ENCODE measurements at regions not wholly inside any gene's neighbourhood (a gene's known extent, or its start where the extent isn't known, plus 50 kb on each side); places are given as distances from the start of the nearest gene placed in this dataset.

DNA sequence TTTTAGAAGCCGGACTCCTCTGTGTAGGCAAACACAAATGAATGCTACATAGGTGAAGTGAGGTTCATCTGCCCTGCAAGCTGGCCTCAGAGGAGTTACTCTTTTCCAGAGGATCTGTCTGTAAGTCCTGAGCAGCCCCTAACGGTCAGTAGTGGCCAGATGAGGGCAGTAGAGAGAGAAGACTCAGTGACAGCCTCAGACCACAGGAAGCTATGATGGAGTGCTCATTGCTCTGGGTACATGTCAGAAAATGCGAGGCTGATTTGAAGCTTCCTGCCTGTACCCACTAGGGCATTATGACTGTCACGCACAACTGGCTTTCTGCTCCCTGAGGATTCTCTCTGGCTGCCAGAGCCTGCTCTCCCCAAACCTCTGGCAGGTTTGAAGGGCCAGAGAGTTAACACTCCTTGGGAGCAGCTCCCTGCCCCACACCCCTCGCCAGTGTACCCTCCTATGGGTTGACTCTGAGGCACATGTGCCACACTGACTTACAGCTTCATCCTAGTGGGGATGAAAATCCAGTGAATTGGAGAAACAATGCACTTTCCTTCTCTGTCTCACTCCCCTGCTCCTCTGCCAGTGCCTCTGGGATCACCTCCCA is 141.5 kb downstream of the GABRG2 start:
- Histone ChIP-seq H3K4me3 (no peak overlapping the region), H3K4me1 (no peaks in the 10 kb centered on the region), H3K27me3 (no peaks in the 10 kb centered on the region), H3K36me3 (no peaks in the 10 kb centered on the region), H3K9me3 (no peaks in the 10 kb centered on the region), H3K27ac (no peak overlapping the region)
- WGBS: 27% methylated on average over 5 of the region's 5 CpGs
- TF ChIP-seq, protein P1, sequence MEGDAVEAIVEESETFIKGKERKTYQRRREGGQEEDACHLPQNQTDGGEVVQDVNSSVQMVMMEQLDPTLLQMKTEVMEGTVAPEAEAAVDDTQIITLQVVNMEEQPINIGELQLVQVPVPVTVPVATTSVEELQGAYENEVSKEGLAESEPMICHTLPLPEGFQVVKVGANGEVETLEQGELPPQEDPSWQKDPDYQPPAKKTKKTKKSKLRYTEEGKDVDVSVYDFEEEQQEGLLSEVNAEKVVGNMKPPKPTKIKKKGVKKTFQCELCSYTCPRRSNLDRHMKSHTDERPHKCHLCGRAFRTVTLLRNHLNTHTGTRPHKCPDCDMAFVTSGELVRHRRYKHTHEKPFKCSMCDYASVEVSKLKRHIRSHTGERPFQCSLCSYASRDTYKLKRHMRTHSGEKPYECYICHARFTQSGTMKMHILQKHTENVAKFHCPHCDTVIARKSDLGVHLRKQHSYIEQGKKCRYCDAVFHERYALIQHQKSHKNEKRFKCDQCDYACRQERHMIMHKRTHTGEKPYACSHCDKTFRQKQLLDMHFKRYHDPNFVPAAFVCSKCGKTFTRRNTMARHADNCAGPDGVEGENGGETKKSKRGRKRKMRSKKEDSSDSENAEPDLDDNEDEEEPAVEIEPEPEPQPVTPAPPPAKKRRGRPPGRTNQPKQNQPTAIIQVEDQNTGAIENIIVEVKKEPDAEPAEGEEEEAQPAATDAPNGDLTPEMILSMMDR (IDR thresholded peaks at IDR 0.05): peak in 1 of 2 donors; percentile 12
- TF ChIP-seq POLR2A (IDR thresholded peaks at IDR 0.05) (no peak), POLR2AphosphoS5 (IDR thresholded peaks at IDR 0.05) (no peak)
- DNase-seq (ENCODE audit: low spot score in 2 of 2): no peak

DNA sequence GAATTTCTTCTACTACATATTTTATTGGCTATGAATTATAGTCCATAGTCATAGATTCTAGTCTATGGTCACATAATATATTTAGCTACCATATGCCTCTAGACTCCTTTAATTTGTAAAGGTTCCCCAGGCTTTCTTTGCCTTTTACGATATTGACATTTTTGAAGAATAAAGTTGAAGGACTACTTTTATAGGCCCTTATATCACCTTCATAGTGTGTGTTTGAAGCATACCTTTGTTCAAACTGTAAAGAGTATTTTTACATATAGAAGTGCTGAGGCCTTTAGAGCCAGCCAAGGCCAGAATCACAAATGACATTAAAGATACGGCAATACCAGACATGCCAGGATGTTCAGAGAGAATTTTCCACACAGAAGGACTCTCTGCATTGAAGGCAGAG is 147.0 kb downstream of the GABRG2 start:
- Histone ChIP-seq H3K27ac (no peak overlapping the region), H3K9me3 (no peaks in the 10 kb centered on the region), H3K27me3 (no peaks in the 10 kb centered on the region), H3K36me3 (no peaks in the 10 kb centered on the region), H3K4me1 (no peaks in the 10 kb centered on the region), H3K4me3 (no peak overlapping the region)
- no peak for DNase-seq (ENCODE audit: low spot score in 2 of 2)
- TF ChIP-seq POLR2A (IDR thresholded peaks at IDR 0.05): no peak
- 87% methylated on average over 2 of the region's 2 CpGs for WGBS

DNA sequence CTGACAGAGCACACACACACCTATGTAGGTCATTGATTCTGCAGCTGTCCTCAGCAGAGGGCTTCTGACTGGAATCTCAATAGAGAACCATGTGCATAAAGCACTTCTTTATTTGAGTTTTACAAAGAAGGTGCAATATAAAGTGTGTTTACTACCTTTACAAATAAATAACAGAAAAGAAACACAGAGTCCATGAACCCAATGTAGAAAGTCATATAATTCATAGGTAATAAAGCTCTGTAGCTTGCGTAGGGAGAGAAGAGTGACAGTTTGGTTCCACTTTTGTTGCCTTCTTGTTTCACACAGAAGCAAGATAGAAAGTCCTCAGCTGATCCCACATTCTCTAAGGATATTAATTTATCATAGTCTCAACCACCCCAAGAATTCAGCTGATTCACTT is 149.5 kb downstream of the GABRG2 start:
- H3K27me3 ChIP-seq: no peaks in the 10 kb centered on the region
- no peaks in the 10 kb centered on the region for H3K9me3 ChIP-seq
- H3K27ac ChIP-seq: no peak overlapping the region
- H3K4me3 ChIP-seq: no peak overlapping the region
- no peak for DNase-seq (ENCODE audit: low spot score in 2 of 2)
- WGBS: 95% methylated on average over 1 of the region's 1 CpG
- H3K4me1 ChIP-seq: no peaks in the 10 kb centered on the region
- TF ChIP-seq, protein P1 (IDR thresholded peaks at IDR 0.05): no peak
- TF ChIP-seq POLR2AphosphoS5 (IDR thresholded peaks at IDR 0.05) (no peak), POLR2A (IDR thresholded peaks at IDR 0.05) (no peak), EP300 (IDR thresholded peaks at IDR 0.05) (no peak)
- no peaks in the 10 kb centered on the region for H3K36me3 ChIP-seq

DNA sequence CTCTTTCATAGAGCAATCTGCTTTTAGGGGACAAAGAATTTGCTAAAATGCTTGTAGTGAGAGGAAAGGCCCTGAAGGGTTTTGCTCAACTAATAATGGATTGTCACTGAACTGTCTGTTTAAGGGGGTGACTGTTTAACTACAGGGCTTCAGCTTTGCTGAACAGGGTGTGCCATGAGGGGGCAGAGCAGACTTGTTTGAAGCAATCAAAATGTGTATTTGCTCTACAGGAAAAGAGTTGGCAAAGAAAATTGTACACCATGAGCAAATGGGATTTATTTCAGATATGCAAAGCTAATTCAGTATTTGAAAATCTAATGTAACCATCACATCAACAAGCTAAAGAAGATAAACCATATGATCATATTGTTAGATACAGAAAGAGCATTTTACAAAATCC is 154.3 kb downstream of the GABRG2 start:
- H3K4me3 ChIP-seq: no peak overlapping the region
- H3K27me3 ChIP-seq: no peaks in the 10 kb centered on the region
- H3K4me1 ChIP-seq: no peaks in the 10 kb centered on the region
- no peaks in the 10 kb centered on the region for H3K36me3 ChIP-seq
- H3K9me3 ChIP-seq: no peaks in the 10 kb centered on the region
- no peak for TF ChIP-seq POLR2AphosphoS5 (IDR thresholded peaks at IDR 0.05)
- TF ChIP-seq, protein P1 (IDR thresholded peaks at IDR 0.05): no peak
- DNase-seq (ENCODE audit: low spot score in 2 of 2): no peak
- no peak overlapping the region for H3K27ac ChIP-seq

DNA sequence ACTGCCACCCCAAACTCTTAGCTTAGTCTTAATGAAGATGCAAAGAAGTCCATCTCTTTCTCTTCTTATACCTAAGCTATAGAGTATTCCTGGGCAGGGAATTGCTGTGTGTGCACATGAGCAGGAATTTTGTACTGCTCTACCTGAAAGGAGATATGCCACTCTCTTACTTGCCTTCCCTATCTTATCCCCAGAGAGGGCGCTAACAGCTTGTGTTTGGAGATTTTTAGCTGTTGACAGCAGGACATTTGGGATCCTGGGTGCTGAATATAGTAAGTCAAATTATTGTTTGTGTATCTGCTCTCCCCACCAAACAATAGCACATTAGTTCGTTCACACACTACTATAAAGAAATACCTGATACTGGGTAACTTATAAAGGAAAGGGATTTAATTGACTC is 159.5 kb downstream of the GABRG2 start:
- Histone ChIP-seq H3K9me3 (no peaks in the 10 kb centered on the region), H3K4me1 (no peaks in the 10 kb centered on the region), H3K4me3 (no peak overlapping the region), H3K27me3 (no peaks in the 10 kb centered on the region), H3K27ac (no peak overlapping the region), H3K36me3 (no peaks in the 10 kb centered on the region)
- no peak for DNase-seq (ENCODE audit: low spot score in 2 of 2)
- WGBS: 46% methylated on average over 2 of the region's 2 CpGs
- TF ChIP-seq EP300 (IDR thresholded peaks at IDR 0.05) (no peak), POLR2A (IDR thresholded peaks at IDR 0.05) (no peak), POLR2AphosphoS5 (IDR thresholded peaks at IDR 0.05) (no peak)
- TF ChIP-seq, protein P1 (IDR thresholded peaks at IDR 0.05): no peak

DNA sequence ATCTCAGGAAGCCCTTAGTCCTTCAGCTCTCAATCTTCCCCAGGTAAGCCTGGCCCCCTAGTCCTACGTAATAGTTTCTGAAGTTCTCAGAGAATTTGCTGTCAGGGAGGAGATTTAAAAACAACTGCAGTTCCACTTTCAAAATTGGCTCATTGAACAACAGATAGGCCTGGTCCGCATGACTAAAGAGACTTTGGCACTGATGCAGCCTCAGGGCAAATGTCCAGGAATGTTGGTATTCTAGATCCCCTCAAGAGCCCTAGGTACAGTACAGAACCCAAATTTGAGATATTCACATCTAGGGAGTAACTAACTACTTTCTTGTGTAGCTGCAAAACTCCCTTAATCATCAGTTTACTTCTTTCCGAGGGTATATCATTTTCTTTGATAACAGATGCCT is 162.8 kb downstream of the GABRG2 start:
- H3K4me1 ChIP-seq: no peaks in the 10 kb centered on the region
- WGBS: 68% methylated on average over 3 of the region's 3 CpGs
- no peaks in the 10 kb centered on the region for H3K9me3 ChIP-seq
- H3K27ac ChIP-seq: no peak overlapping the region
- DNase-seq (ENCODE audit: low spot score in 2 of 2): no peak
- H3K36me3 ChIP-seq: no peaks in the 10 kb centered on the region
- H3K4me3 ChIP-seq: no peak overlapping the region
- TF ChIP-seq POLR2AphosphoS5 (IDR thresholded peaks at IDR 0.05) (no peak), EP300 (IDR thresholded peaks at IDR 0.05) (no peak), POLR2A (IDR thresholded peaks at IDR 0.05) (no peak)
- TF ChIP-seq, protein P1 (IDR thresholded peaks at IDR 0.05): no peak
- no peaks in the 10 kb centered on the region for H3K27me3 ChIP-seq
